GM18511 (cell line): ENCODE measurements at regions not wholly inside any gene's neighbourhood (a gene's known extent, or its start where the extent isn't known, plus 50 kb on each side); places are given as distances from the start of the nearest gene placed in this dataset.

Experiments
- ATAC-seq: cut with Tn5 transposase; IDR thresholded peaks from one replicate; pipeline ENCODE4 v1.9.1; 2021; ENCODE audit warnings: mild to moderate bottlenecking, moderate library complexity; ENCODE audit not compliant: unreplicated experiment

GRCh38 chr9:129368444-129368978 is 190.4 kb upstream of the IER5L start:
- no peak for ATAC-seq

- no peak for ATAC-seq
Observed at GRCh38 chr9:129367287-129367686, 189.2 kb upstream of the IER5L start.

GRCh38 chr9:129365196-129365595 is 187.1 kb upstream of the IER5L start:
- ATAC-seq, result no peak

GRCh38 chr9:129363216-129363873 is 185.3 kb upstream of the IER5L start:
- ATAC-seq, result no peak

GRCh38 chr9:129362287-129363000 is 184.4 kb upstream of the IER5L start:
- ATAC-seq, result no peak

GRCh38 chr9:129361196-129361595 is 183.1 kb upstream of the IER5L start:
- no peak for ATAC-seq

GRCh38 chr9:129359916-129360536 is 182.0 kb upstream of the IER5L start:
- ATAC-seq, result no peak

- no peak for ATAC-seq
Observed at GRCh38 chr9:129359162-129359811, 181.2 kb upstream of the IER5L start.

- no peak for ATAC-seq
Observed at GRCh38 chr9:129358621-129359154, 180.6 kb upstream of the IER5L start.

- no peak for ATAC-seq
Observed at GRCh38 chr9:129357773-129358245, 179.7 kb upstream of the IER5L start.

- ATAC-seq, result no peak
Observed at GRCh38 chr9:129356871-129357772, 179.1 kb upstream of the IER5L start.

- ATAC-seq, result no peak
Observed at GRCh38 chr9:129355631-129356030, 177.6 kb upstream of the IER5L start.

- no peak for ATAC-seq
Observed at GRCh38 chr9:129354498-129354897, 176.4 kb upstream of the IER5L start.

GRCh38 chr9:129353697-129354336 is 175.8 kb upstream of the IER5L start:
- ATAC-seq, result no peak

- ATAC-seq, result no peak
Observed at GRCh38 chr9:129352146-129352865, 174.2 kb upstream of the IER5L start.

- no peak for ATAC-seq
Observed at GRCh38 chr9:129351642-129352145, 173.6 kb upstream of the IER5L start.

- ATAC-seq, result no peak
Observed at GRCh38 chr9:129351058-129351641, 173.1 kb upstream of the IER5L start.
